ENCODE measurements at regions not wholly inside any gene's neighbourhood (a gene's known extent, or its start where the extent isn't known, plus 50 kb on each side); places are given as distances from the start of the nearest gene placed in this dataset.

GRCh38 chr18:10275486-10275885, 178.9 kb upstream of the APCDD1 start:
- no peak for TF ChIP-seq EP300 (conservative IDR thresholded peaks at IDR 0.05; ENCODE audit: poor library complexity, severe bottlenecking)
- TF ChIP-seq, protein P1, sequence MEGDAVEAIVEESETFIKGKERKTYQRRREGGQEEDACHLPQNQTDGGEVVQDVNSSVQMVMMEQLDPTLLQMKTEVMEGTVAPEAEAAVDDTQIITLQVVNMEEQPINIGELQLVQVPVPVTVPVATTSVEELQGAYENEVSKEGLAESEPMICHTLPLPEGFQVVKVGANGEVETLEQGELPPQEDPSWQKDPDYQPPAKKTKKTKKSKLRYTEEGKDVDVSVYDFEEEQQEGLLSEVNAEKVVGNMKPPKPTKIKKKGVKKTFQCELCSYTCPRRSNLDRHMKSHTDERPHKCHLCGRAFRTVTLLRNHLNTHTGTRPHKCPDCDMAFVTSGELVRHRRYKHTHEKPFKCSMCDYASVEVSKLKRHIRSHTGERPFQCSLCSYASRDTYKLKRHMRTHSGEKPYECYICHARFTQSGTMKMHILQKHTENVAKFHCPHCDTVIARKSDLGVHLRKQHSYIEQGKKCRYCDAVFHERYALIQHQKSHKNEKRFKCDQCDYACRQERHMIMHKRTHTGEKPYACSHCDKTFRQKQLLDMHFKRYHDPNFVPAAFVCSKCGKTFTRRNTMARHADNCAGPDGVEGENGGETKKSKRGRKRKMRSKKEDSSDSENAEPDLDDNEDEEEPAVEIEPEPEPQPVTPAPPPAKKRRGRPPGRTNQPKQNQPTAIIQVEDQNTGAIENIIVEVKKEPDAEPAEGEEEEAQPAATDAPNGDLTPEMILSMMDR (IDR thresholded peaks at IDR 0.05; ENCODE audit: poor library complexity, severe bottlenecking): no peak
- TF ChIP-seq TAF1 (IDR thresholded peaks at IDR 0.05; ENCODE audit: low read depth): no peak
- no peak for TF ChIP-seq SMC3 (conservative IDR thresholded peaks at IDR 0.05; ENCODE audit: poor library complexity)
- no peak for TF ChIP-seq POLR2AphosphoS5 (IDR thresholded peaks at IDR 0.05)
- no peak for TF ChIP-seq EZH2 (IDR thresholded peaks at IDR 0.05; ENCODE audit: borderline replicate concordance, insufficient read depth, low read length, poor library complexity, severe bottlenecking)
